Spleen (tissue), 11 donors: ENCODE measurements at regions not wholly inside any gene's neighbourhood (a gene's known extent, or its start where the extent isn't known, plus 50 kb on each side); places are given as distances from the start of the nearest gene placed in this dataset.

Experiments used
- DNase-seq: peaks from one replicate; pipeline ENCODE4 v3.0.0-alpha.2; 2020
- H3K27ac ChIP-seq, 8 donors: fragments of 200-600 bp; sonication (generic) in 7 of 8; 1 replicate in 4 of 8; 2 replicates in 4 of 8; pipeline versions ENCODE4 v1.5.0 to v1.8.0; 2016 to 2021; ENCODE audit warnings: inconsistent platforms in 4 of 8, mild to moderate bottlenecking in 4 of 8, moderate library complexity in 1 of 8
- H3K27me3 ChIP-seq, 7 donors: fragments of 200-600 bp; sonication (generic) in 6 of 7; replicated peaks in 1 of 7; 1 replicate in 4 of 7; 2 replicates in 3 of 7; pipeline versions ENCODE4 v1.5.0 to v1.8.0; 2016 to 2021; ENCODE audit warnings: inconsistent platforms in 3 of 7, mild to moderate bottlenecking in 1 of 7
- H3K36me3 ChIP-seq, 6 donors: fragments of 200-600 bp; sonication (generic) in 5 of 6; 1 replicate in 4 of 6; 2 replicates in 2 of 6; pipeline versions ENCODE4 v1.5.0 to v1.8.0; 2016 to 2021; ENCODE audit warnings: inconsistent platforms in 2 of 6
- H3K4me1 ChIP-seq, 6 donors: fragments of 200-600 bp; sonication (generic) in 5 of 6; 1 replicate in 3 of 6; 2 replicates in 3 of 6; pipeline versions ENCODE4 v1.5.0 to v1.8.0; 2016 to 2021; ENCODE audit warnings: inconsistent platforms in 3 of 6
- H3K4me3 ChIP-seq, 8 donors: fragments of 200-600 bp; sonication (generic) in 7 of 8; 1 replicate in 4 of 8; 2 replicates in 4 of 8; pipeline versions ENCODE4 v1.5.0 to v1.8.0; 2016 to 2021; ENCODE audit warnings: inconsistent platforms in 4 of 8, mild to moderate bottlenecking in 4 of 8, moderate library complexity in 2 of 8
- H3K9me3 ChIP-seq, 8 donors: fragments of 200-600 bp; sonication (generic) in 7 of 8; 1 replicate in 4 of 8; 2 replicates in 4 of 8; pipeline versions ENCODE4 v1.5.0 to v1.8.0; 2016 to 2021; ENCODE audit warnings: inconsistent platforms in 4 of 8
- CTCF ChIP-seq, 11 experiments: fragments of 200-600 bp in 7 of 11; fragments of 450-650 bp in 4 of 11; sonication (generic) in 4 of 11; IDR thresholded peaks in 8 of 11; conservative IDR thresholded peaks in 3 of 11; 1 replicate in 7 of 11; 2 replicates in 4 of 11; pipeline versions ENCODE4 v1.4.0 to v1.8.0; 2016 to 2021; ENCODE audit warnings: antibody characterized with exemption in 11 of 11, inconsistent platforms in 4 of 11, mild to moderate bottlenecking in 1 of 11
- POLR2A ChIP-seq, 3 donors: fragments of 450-650 bp; IDR thresholded peaks; one replicate each; pipeline ENCODE4 v1.5.1; 2017; ENCODE audit warnings: antibody characterized with exemption in 3 of 3, mild to moderate bottlenecking in 1 of 3
- POLR2AphosphoS5 ChIP-seq, 3 donors: sonication (generic); formaldehyde crosslinking; IDR thresholded peaks; one replicate each; pipeline ENCODE4 v1.5.1; 2017; ENCODE audit warnings: antibody characterized with exemption in 3 of 3
- WGBS, 5 donors: extraction: QIAGEN DNeasy Blood & Tissue Kit in 3 of 5; methylation state at CpG; one replicate each; pipeline versions ENCODE4 v1.1.5 to v1.1.7; 2013 to 2018; 5-methylcytosine and 5-hydroxymethylcytosine counted together
- intact Hi-C: fragments of 100-400 bp; cut with DNase I; formaldehyde crosslinking; loops from one replicate; pipeline ENCODE4 v1.15.0; 2023; ENCODE audit warnings: low total_unique reads
- donor health status: healthy with polysubstance abuse.
- donor health status: DM: no; HTN: no; CAD: no; lungs with moderate emphysema.
- donor health status: DM: no; HTN: no; CAD: no.
- donor health status: Bipolar disorder and iron deficiency.
- donor health status: healthy.
- donor health status: DM: no; HTN: no; CAD: no.
- donor health status: DM: yes; HTN: yes; CAD: no.

DNA sequence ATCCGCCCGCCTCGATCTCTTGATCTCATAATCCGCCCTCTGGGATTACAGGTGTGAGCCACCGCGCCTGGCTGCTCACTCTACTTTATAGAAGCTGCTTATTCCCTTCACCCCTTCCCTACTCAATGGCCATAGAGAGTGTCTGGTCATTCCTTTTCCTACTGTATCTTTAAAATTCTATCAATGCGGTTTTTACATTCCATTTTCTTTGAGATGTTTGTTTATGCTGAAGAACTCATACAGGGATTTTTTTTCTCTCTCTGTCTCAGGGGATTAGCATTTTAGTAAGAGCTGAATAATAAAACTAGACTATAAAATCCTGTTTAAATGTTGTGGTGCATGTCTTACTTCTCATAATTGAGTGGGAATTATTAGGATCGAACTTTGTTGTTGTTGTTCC, 218.6 kb upstream of the FOXN3 start:
- Histone ChIP-seq H3K36me3 (no peaks in the 10 kb centered on the region), H3K9me3 (peaks cover 0 to 11% (median 0%) of the 10 kb centered on the region in 8 donors), H3K27ac (no peak overlapping the region), H3K4me3 (no peak overlapping the region), H3K4me1 (peaks cover 0 to 11% (median 0%) of the 10 kb centered on the region in 6 donors), H3K27me3 (no peaks in the 10 kb centered on the region)
- intact Hi-C loops = no loop called here
- 94 to 97% (median 96%) methylated on average over 8 of the region's 8 CpGs for WGBS, 5 donors
- DNase-seq = no peak
- TF ChIP-seq CTCF (IDR thresholded peaks at IDR 0.05 in 8 of 11, conservative IDR thresholded peaks at IDR 0.05 in 3 of 11) (no peak), POLR2A (IDR thresholded peaks at IDR 0.05) (no peak), POLR2AphosphoS5 (IDR thresholded peaks at IDR 0.05) (no peak)

GRCh38 chr14:89634037-89634436, 217.0 kb upstream of the FOXN3 start:
- no peak for DNase-seq
- H3K4me3 ChIP-seq = no peak overlapping the region
- TF ChIP-seq POLR2AphosphoS5 (IDR thresholded peaks at IDR 0.05) = no peak
- TF ChIP-seq POLR2A (IDR thresholded peaks at IDR 0.05) = no peak
- TF ChIP-seq CTCF (IDR thresholded peaks at IDR 0.05 in 8 of 11, conservative IDR thresholded peaks at IDR 0.05 in 3 of 11) = no peak
- H3K9me3 ChIP-seq = peaks cover 0 to under 1% (median 0%) of the 10 kb centered on the region in 8 donors
- H3K4me1 ChIP-seq = peaks cover 0 to 18% (median 2%) of the 10 kb centered on the region in 6 donors
- H3K27me3 ChIP-seq = no peaks in the 10 kb centered on the region
- 90 to 100% (median 100%) methylated on average over 1 of the region's 1 CpG for WGBS, 5 donors
- intact Hi-C loops = no loop called here
- no peak overlapping the region for H3K27ac ChIP-seq
- no peaks in the 10 kb centered on the region for H3K36me3 ChIP-seq

DNA sequence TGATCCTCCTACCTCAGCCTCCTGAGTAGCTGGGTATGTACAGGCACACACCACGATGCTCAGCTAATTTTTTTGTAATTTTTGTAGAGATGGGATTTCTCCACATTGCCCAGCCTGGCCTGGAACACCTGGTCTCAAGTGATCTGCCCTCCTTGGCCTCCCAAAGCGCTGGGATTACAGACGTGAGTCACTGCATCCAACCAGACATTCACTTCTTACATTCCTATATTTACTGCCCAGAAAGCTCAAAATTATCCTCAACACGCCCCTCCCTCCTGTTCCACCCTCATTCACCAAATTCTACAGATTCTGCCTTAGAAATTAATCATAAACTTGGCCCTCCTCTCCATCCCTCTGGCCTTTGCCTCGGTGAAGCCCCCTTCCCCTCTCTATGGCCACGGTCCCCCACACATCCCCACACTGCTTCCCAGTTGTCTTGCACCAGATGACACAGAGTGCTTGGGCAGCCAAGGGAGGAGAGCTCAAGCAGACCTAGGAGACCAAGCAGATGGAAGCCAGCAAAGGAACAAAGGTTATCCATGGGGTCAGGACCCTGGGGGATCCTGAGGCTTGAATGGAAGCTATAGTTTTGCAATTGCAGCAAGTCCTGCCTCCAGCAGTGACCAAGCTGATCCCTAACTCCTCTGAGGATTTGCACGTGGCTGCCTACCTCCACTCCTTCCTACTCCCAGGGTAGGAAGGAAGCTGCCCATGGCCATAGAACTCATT, 213.2 kb upstream of the FOXN3 start:
- Histone ChIP-seq H3K27me3 (no peaks in the 10 kb centered on the region), H3K4me1 (peaks cover 0 to 23% (median 8%) of the 10 kb centered on the region in 6 donors), H3K9me3 (peaks cover 0 to 17% (median 2%) of the 10 kb centered on the region in 8 donors), H3K4me3 (no peak overlapping the region), H3K36me3 (no peaks in the 10 kb centered on the region), H3K27ac (no peak overlapping the region)
- intact Hi-C loops = no loop called here
- no peak for DNase-seq
- TF ChIP-seq POLR2AphosphoS5 (IDR thresholded peaks at IDR 0.05) = no peak
- TF ChIP-seq POLR2A (IDR thresholded peaks at IDR 0.05) = no peak
- TF ChIP-seq CTCF (IDR thresholded peaks at IDR 0.05 in 8 of 11, conservative IDR thresholded peaks at IDR 0.05 in 3 of 11) = no peak
- WGBS, 5 donors = 81 to 90% (median 83%) methylated on average over 7 of the region's 7 CpGs

DNA sequence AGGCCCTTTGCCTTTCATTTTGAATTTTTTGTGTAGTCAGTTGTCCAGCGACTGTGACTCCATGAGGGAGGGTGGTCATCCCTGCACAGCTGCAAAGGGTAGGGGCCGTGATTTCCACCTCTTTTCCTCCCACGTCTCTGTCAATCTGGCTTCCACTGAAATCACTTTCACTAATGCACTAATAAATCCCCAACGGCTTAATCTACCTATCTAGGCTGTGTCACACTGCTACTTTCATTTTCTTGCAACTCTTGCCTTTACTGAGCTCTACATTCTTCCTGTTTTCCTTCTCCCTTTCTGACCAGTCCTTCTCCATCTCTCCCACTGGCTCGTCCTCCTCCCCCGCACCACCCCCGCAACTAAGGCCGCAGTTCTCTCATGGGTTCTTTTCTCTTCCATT, 212.3 kb upstream of the FOXN3 start:
- no peaks in the 10 kb centered on the region for H3K36me3 ChIP-seq
- H3K4me3 ChIP-seq = no peak overlapping the region
- TF ChIP-seq POLR2A (IDR thresholded peaks at IDR 0.05) (no peak), CTCF (IDR thresholded peaks at IDR 0.05 in 8 of 11, conservative IDR thresholded peaks at IDR 0.05 in 3 of 11) (no peak), POLR2AphosphoS5 (IDR thresholded peaks at IDR 0.05) (no peak)
- intact Hi-C loops = loop anchor here (10.0 kb wide), 1 partner anchor 205 kb away; no protein-coding TSS in a partner anchor
- DNase-seq = no peak
- H3K9me3 ChIP-seq = peaks cover 0 to 17% (median 2%) of the 10 kb centered on the region in 8 donors
- 48 to 61% (median 55%) methylated on average over 8 of the region's 8 CpGs for WGBS, 5 donors
- no peak overlapping the region for H3K27ac ChIP-seq
- H3K27me3 ChIP-seq = no peaks in the 10 kb centered on the region
- peaks cover 0 to 26% (median 8%) of the 10 kb centered on the region in 6 donors for H3K4me1 ChIP-seq
